ENCODE measurements at regions not wholly inside any gene's neighbourhood (a gene's known extent, or its start where the extent isn't known, plus 50 kb on each side); places are given as distances from the start of the nearest gene placed in this dataset.

DNA sequence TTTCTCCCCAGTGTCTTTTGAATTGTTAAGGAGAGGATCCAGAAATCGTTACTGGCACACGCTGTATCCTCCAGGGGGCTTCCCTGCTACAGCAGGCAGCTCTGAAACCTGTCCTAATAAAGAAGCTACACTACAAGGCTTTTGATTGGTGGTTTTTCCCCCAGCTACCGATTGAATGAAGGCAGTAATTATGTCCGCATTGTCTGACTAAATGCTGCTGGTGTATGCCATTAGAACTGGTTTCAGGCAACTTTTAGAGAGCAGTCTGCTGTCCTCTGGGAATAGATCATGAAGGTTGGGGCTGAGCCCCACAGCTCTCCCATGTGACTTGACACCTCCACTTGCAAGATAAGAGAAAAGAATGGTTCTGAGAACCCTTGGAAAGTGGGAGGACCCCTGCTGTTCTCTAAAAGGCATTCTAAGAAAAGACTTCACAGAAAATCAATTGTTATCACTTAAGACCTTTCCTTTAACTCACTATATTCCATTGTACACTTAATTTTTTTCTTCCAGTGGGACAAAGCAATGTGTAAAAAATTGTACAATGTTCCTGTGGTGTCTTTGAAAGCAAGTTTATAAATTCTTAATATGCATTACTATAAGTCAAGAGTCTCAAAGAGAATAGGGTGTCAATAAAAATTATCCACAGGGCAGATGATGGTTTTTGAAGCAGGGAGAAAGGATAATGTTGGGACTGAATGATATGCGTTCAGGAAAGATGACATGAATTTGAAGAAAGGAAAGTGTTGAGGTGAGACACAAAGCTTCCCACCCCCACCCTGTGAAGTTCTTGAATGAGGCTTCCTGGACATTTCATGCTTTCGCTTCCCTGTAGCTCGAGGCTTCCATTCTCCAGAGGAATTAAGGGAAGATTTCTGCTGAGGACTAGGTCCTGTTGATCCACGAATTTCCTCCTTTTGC is 53.0 kb upstream of the DAZL start:
- DNase-seq = no peak

DNA sequence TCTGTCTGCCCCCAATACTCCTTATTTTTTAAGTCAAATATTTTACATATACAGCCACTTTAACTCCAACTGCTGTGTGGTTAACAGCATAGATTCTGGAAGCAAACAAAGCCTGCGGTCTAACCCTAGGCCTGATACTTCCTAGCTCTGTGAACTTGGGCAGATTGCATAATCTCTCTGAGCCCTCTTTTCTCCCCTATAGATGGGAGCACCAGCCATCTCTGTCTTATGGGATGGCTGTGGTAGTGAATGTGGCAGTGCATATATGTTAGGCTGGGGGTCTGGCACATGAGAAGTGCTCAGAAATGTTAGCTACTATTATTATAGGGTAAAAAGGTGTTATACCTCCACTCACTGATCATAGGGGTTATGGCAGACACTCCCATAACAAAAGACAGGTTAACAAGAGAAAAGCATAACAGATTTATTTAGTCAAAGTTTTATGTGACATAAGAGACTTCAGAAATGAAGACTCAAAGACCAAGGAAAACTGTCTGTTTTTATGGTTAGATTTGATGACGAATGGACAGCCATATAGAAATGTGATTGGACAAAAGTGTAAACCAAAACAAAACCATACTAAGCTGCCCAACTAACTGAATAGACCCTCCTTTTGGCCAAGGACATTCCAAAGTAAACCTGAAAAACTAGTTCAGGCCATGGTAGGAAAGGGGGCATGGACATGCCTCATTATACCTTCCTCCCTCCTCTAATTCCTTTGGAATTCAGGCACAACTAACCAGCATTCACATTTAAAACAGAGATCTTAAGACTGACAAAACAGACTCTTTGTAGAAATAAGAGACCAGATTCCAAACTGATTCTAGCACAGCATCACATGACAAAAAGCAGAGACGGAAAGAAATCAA is 53.9 kb upstream of the DAZL start:
- DNase-seq = no peak

DNA sequence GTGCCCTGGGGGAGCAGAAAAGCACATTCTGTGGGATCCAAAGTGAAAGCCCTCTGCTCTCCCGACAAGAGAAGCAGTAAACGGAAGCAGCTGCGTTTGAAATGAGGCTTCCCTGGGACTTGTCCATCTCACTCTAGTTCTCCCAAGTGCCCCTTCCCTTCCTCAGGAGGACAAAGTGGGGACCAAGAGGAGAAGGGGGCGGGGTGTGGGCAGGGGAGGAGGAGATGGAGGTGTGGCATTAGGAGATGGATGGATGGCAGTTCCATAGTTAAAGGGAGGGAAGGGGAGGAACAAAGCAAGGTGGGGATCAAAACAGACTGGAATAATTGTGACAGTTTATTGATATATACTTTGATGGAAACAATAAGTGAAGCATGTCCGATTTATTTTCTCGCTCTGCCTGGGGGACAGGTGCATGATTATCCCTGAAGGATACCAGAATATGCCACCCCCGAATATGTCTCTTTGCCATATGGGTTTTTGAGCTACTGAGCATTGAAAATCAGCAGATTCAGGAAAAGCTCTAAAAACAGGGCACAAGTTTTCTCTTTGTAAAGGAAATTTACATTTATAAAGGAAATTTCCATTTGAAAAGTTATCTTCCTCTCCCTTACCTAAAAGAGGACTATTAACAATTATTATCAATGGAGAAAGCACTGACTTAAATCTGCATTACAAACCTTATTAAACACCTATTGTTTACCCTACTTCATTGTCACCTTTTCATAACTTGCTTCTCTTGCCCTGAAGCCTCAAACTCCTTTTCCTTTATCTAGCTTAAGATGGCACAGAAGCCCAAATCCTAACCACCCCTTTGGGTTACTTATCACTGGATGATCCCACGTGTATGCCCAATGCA is 58.9 kb upstream of the DAZL start:
- DNase-seq = no peak

DNA sequence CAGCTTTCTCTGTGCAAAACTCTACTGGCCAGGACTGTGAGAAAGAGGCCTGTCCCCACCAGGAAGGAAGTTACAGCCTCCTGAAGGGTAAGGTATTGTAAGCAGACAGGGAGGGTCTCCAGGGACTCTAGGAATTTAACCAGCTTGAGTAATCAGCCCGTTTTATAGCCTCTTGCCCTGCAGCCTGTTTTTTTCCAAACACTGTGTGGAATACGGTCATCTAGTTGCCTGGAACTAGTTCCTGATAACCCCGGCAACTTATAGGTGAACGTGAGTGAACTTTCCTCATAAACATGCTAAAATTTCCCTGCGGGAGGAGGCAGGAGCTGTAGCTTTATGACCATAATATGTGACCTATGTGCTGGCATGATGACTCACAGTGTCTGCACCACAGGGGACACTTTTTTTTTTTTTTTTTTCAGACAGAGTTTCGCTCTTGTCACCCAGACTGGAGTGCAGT is 60.1 kb upstream of the DAZL start:
- no peak for DNase-seq

DNA sequence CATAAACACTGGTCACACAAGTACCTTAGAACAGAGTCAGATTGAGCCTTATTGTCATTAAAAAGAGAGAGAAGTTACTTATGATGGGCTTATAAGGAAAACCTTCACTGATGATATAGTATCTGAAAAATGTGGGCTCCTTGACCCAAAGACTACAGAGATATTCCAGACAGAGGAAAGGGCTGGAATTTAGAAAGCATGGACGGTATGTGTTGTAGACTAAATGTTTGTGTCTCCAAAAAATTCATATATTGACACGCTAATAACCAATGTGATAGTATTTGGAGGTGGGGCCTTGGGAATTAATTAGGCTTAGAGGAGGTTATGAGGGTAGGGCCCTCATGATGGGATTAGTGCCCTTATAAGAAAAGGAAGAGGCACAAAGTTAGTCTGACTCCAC is 61.0 kb upstream of the DAZL start:
- no peak for DNase-seq

DNA sequence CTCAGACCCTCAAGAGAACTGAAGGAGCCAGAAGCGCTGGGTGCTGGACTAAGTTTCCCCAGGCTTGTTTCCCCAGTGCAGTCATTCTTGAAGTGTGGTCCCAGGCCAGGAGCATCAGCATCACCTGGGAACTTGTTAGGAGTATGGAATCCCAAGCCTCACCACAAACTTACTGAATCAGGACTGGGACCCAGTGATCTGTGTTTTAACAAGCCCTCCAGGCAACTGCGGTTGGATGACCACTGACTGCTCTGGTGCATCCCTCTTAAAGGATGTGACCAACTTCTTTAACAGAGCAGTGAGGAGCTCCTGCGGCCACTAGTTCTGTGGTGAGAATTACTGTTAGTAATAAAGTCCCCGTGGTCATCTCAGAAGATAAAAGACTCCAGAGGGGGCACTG is 62.4 kb upstream of the DAZL start:
- DNase-seq = no peak

DNA sequence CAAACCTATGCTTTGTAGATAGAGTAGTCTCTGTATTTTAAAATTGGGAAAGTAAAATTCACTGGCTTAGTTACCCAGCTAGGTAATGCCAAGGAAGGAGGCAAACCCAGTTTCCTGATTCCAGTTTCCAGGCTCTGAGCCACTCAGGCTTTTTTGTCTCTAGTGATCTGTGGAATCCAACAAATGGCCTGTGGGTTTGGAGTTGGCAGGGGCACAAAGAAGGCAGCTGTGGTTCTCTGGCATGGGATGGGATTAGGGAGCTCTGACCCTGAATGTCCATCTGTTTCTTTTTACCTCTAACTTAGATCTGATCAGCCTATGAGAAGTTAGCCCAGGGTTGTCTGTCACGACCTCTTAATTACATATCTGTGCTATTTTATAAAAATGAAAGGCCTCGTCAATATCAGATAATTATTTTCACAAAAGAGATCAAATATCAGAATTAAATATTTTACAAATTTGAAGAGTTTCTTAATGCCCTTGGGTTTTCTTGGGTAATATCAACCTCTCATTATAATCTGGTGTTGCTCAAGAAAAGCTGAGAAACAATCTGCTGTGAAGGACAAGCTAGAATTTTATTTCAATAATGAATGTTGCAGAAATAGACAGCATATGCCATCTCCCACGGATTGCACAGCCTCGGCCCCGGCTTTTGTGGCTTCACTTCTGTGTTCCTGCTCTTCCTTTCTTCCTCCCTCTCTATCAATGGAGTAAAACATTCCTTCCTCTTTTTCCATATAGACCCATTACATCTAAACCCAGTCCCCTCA is 63.7 kb upstream of the DAZL start:
- DNase-seq = no peak

DNA sequence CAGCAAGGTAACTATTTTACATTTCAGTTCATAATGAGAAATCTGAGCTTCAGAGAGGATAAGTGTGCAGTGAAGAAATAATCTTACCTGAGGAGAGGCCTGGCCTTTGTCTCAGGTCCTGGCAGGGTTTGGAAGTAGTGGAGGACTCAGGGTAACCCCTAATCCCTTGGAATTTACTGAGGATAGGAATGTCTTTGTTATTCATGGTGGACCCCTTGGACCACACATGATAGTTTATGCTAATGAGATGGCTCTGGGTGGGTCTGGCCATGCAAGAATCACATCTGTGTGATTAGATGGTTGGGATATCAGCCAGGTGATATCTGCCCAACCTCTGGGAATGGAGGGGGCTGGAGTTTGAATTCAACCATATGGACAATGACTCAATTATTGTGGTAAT is 65.0 kb upstream of the DAZL start:
- DNase-seq = no peak

DNA sequence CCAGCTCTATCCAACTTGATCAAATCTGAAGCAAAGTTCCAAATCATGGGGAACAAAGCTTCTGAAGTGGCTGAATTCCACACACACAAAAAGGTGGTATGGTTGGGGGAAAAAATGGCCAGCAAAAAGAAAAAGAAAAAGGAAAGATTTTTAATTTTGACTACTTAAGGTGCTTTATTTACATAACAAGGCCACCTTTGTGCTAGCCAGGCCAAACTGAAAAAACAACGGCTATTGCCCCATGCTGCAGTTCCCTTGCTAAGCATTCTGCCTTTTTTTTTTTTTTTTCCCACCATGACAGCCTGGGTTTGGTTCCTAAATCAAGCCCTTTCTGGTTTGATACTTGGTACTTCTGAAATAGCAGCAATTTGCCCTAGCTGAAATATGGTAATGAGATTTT is 66.5 kb upstream of the DAZL start:
- DNase-seq = no peak

DNA sequence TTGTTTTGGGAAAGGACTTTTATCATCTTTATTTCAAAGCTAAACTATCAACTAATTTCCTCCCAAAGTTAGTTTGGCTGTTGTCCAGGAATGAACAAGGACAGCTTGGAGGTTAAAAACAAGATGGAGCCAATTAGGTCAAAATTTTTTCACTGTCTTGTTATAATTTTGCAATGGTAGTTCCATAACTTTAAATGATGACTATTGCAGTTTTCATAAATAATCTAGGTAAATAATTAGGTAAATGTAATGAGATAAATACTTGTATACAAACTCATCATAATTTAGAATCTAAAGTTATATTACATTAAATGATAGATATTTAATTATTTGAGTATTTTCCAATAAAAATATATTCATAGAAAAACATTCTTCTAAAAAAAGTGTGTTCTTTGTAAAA is 68.3 kb upstream of the DAZL start:
- DNase-seq = no peak

DNA sequence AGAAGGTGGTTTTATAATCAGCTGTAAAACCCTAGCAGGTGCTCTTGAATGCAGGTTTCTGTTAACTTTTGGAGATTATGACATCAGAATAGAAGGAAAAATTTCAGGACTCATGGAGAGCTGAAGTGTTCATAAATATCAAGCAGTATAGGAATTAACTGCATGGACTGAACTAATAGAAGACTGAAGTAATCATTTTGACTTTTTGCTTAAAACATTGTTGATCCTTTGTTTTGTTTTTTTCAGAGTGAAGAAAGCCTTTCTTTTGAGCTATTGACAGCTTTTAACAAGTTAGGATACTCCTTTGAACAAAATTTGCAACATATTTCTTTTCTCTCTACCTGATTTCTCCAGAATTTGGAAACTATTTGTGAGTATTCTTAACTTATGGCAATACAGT is 70.6 kb upstream of the DAZL start:
- DNase-seq = no peak

DNA sequence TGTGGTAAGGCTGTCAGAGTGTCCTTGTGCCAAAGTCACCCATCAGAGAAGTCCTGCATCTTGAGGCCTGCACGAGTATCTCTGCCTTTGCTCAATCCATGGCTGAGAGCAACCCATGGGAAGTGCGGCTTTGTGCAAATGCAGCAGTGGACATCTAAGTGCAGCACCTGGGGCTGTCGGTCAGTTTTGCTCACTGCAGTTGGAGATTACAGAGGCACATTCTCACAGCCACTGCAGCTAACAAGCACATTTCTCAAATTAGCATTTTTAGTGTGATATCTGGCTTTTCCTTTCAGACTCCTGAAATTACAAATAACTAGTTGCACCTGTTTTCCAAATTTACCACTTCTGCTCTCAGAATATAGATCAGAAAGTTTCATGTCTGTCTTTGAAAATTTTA is 81.5 kb upstream of the DAZL start:
- no peak for DNase-seq

DNA sequence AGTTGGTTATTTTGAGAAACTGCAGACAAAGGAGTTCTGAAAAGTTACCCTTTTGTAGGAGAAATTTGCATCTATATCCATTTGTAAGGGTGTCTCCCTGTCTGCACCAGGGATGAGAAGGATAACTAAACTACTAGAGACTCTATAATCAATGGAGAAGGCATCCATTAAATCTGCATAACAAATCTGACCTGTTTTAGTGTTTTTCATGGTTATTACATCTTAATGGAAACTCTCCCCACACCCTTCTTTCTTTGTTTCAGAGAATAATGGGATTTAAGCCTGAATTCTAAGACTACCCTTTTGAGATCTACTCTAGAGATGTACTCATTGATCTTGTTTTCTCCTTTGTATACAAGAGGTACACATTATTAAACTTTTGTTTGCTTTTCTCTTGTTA is 82.0 kb upstream of the DAZL start:
- DNase-seq = no peak

DNA sequence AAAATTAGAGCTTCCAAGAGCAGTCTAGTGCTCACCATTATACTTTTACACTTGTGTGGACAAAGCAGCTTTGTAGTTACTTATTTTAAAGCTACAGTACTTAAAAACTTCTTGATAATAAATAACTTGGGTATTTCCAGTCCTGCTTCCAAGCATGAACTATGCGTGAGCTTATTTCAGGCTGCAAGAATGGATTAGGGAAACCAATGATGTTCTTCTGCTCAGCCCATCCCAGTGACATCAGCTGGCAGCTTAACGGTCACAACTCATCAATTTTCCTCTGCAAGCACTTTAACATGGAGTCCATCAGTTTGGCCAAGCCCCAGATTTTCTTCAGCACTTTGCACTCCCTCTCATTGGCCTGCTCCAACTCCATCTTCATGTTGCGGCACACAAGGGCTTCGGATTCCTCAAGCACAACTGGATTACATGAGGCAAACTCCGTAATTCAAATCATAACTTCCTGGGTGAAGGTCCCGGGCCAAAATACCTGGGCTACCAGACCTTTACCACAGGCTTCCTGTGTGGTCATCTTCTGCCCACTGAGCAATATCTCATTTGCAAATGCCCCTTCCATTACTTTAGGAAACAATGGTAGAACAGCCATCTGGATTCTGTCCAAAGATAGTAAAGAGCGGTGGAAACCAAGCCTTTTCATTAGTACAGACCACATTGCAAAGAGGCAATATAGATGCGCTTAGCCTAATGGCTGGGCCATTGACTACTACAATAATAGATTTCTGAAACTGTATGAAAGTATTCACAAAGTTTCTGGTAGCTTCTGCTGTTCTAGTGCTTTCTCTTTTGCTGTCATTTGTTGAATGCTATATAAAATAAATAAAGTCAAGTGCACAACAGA is 87.5 kb upstream of the DAZL start:
- DNase-seq = no peak

DNA sequence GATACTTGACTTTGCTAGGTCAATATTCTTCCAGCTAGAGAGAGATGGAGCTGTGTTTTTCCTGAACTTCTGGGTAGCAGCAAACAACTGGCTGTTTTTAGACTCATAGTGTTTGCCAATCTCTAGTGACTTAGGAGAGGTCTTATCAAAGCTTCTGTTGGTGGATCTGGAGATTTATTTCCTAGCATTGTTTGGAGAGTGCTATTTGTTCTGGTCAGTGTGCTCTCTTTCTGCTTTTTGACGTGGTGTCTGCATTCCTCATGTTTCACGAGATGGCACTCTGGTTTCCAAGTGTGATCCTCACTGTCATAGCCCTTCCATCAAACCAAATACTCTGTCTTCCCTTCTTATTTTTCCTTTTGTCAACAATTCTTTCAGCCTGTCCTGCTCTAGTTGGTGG is 88.6 kb upstream of the DAZL start:
- DNase-seq = no peak

DNA sequence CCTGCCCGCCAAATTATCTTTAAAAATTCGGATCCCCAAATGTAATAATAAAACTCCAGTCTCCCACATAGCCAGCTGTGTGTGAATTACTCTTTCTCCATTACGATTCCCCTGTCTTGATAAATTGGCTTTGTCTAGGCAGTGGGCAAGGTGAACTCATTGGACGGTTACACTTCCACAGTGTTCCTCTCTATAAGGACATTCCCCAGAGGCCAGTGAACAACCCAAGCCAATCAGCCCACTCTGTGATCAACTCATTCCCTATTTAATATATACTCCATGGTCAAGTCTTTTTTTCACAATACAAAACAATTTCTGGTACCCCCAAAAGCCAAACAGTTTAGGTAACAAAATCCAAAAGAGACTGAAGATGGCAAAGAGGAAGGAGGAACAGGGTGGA is 90.5 kb upstream of the DAZL start:
- no peak for DNase-seq

DNA sequence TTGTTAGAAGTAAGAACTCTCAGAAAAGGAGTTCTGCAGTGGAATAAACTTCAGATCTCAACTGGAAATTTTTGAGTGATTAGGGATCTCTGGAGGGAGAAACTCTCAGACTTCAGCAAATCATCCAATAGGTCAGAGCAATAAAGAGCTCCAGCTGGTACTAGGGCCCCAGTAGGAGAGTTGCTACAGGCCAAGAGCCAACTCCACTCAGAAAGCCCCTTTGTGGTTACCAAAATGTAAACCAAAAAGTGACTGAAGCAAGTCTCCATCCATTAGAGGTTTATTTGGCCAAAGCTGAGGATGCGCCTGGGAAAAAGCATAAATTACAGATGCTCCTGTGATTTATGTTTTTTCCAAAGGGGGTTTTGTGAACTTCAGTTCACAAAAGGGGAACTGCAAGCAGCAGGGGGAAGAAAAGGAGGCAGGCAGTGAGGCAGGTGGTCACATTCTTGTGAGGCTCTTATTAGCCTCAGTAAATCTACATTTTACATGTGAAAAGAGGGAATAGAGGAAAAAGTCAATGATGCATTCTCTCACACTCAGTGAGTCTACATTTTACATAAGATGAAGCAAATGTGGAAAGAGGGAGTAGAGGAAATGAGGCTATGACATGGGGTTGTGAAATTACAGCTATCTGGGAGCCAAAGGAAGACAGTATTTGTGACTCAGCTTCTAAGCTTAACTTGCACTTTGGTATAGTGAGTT is 92.4 kb upstream of the DAZL start:
- DNase-seq = peak; percentile 27 to 66

DNA sequence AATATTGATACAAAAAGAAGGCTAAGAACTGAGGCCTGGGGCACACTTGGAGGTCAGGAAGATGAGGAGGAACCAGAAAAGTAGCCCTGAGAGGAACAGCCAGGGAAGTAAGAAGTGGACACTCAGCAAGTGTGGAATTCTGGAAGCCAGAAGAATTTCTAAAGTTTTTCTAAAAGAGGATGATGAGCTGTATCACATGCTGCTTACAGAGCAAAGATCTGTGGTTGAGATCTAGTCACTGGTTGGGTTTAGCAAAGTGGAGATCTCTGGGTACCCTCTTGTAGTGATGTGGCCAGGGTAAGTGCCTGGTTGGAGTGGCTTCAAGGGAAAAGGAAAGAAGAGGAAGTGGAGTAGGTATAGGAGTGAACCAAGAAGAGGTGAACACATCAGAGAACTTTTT is 95.4 kb upstream of the DAZL start:
- no peak for DNase-seq

DNA sequence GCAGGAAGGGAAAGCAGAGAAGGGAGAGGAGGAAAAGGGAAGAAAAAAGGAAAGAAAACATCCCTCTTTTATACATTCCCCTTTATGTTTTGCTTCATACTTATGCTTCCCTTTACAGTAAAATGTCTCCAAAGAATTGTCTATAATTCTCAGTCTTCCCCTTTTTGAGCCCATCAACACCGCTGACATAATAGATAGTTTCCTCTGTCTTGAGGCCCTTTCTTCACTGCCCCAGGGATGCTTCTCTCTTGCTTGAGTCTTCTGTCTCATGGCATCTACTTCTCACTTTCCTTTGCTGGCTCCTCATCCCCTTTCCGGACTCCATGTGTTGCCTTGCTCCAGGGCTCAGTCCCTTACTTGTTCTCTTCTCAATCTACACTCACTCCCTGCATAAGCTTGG is 99.7 kb upstream of the DAZL start:
- DNase-seq = peak; percentile 64 to 81

DNA sequence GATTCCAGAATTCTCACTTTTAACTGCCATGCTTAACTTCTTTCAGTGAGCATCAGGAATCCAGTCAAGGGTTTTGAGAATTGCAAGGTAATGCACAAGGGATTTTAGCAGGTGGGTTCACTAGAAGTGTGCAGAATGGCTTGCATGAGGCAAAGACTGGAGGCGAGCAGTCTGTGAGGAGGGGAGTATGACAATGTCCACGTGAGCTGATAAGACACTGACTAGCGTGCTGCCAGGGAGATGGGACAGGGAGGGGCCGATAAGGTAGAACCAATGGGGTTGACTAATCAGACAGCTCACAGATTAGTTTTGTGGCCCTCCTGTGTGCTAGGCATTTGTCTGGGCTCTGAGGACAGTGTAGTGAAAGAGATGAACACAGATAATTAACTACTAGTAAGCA is 102.0 kb upstream of the DAZL start:
- no peak for DNase-seq

Data from inflammatory macrophage (primary cell).